ENCODE measurements at regions not wholly inside any gene's neighbourhood (a gene's known extent, or its start where the extent isn't known, plus 50 kb on each side); places are given as distances from the start of the nearest gene placed in this dataset.
"Not testable (repeated sequence)": the region's sequence is repeated elsewhere in the genome, so short reads cannot be mapped to it uniquely, and the experiment has no call there.

DNA sequence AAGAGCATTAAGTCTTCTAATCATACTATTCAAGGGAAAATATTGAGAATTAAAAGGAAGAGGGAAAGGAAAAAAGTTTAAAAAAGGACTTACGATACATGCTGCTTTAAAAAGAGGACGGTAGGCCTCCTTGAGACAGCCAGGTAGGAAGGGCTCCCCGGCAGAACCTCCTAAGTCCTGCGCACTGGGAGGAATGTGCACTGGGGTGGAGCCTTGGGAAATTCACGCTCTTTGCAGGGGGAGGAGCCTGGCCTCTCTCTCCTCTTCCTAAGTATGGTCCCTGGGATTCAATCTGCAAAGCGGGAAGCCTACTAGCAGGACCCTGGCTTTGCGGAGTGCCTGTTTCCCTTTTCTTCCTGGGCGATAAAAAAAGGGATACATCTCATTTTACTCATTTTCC lies 553.0 kb downstream of the RPS29 start:
- H3K9me3 ChIP-seq (ENCODE audit: control insufficient read depth, insufficient read depth, low read length), result peaks cover 4% of the 10 kb centered on the region; the same call in 1 of the 2 replicates
- POLR2A ChIA-PET, result no interaction called here
- no peak for DNase-seq (ENCODE audit: low read depth, low spot score)
- no peaks in the 10 kb centered on the region for H3K27me3 ChIP-seq (ENCODE audit: control insufficient read depth, insufficient read depth, low read length)
- CTCF ChIA-PET, result no interaction called here
- H3K4me3 ChIP-seq (ENCODE audit: low read depth, low read length), result no peak overlapping the region
- H3K27ac ChIP-seq (ENCODE audit: low read depth, low read length), result no peak overlapping the region
- no peak for TF ChIP-seq CTCF (IDR thresholded peaks at IDR 0.05; ENCODE audit: low read depth, low read length)

DNA sequence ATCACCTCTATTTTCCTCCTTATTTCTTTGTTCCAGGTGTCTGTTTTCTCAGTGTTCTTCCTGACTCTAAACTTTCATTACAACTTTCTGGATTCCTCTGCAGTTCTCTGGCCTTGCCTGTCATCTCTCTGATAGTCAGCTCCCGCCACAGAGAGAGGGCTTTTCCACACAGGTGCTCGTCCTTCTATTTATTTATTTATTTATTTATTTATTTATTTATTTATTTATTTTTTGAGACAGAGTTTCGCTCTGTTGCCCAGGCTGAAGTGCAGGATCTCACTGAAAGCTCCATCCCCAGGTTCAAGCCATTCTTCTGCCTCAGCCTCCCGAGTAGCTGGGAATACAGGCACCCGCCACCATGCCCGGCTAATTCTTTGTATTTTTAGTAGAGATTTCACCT lies 554.5 kb downstream of the RPS29 start:
- H3K9me3 ChIP-seq (ENCODE audit: control insufficient read depth, insufficient read depth, low read length), result peaks cover 11% of the 10 kb centered on the region; the same call in 1 of the 2 replicates
- H3K27ac ChIP-seq (ENCODE audit: low read depth, low read length); DNase-seq (ENCODE audit: low read depth, low spot score); H3K27me3 ChIP-seq (ENCODE audit: control insufficient read depth, insufficient read depth, low read length); H3K4me3 ChIP-seq (ENCODE audit: low read depth, low read length); CTCF ChIA-PET; POLR2A ChIA-PET: not testable (repeated sequence)

GRCh38 chr14:49019467-49020115 lies 566.6 kb downstream of the RPS29 start:
- no peak for DNase-seq (ENCODE audit: low read depth, low spot score)
- ChIA-PET POLR2A (no interaction called here), CTCF (no interaction called here)
- peaks cover 4% of the 10 kb centered on the region; the same call in 1 of the 2 replicates for H3K9me3 ChIP-seq (ENCODE audit: control insufficient read depth, insufficient read depth, low read length)
- no peaks in the 10 kb centered on the region for H3K27me3 ChIP-seq (ENCODE audit: control insufficient read depth, insufficient read depth, low read length)
- TF ChIP-seq CTCF (IDR thresholded peaks at IDR 0.05; ENCODE audit: low read depth, low read length), result no peak
- no peak overlapping the region for H3K27ac ChIP-seq (ENCODE audit: low read depth, low read length)
- H3K4me3 ChIP-seq (ENCODE audit: low read depth, low read length), result no peak overlapping the region

DNA sequence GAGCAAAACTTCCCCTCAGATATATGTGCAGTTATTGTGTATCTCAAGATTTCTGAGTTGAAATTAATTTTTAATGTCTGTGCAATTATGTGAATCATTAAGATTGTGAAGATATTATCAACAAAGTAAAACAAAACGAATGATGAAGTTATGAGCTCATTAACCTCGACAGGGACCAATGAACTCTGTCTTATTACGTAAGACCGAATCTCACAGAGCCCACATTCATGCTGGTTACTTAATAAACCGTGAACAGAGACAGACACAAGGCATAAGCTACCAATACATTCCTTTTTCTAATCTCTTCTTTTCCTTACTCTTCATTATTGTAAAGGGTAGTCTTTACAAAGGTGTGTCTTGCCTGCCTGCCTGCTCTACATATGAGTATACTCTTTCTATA lies 568.7 kb downstream of the RPS29 start:
- POLR2A ChIA-PET, result no interaction called here

GRCh38 chr14:49016381-49016780 lies 569.8 kb downstream of the RPS29 start:
- Histone ChIP-seq H3K27me3 (ENCODE audit: control insufficient read depth, insufficient read depth, low read length) (no peaks in the 10 kb centered on the region), H3K27ac (ENCODE audit: low read depth, low read length) (no peak overlapping the region), H3K9me3 (ENCODE audit: control insufficient read depth, insufficient read depth, low read length) (peaks cover 4% of the 10 kb centered on the region; the same call in 1 of the 2 replicates), H3K4me3 (ENCODE audit: low read depth, low read length) (no peak overlapping the region)
- POLR2A ChIA-PET, result no interaction called here
- no peak for DNase-seq (ENCODE audit: low read depth, low spot score)
- TF ChIP-seq CTCF (IDR thresholded peaks at IDR 0.05; ENCODE audit: low read depth, low read length), result no peak
- CTCF ChIA-PET, result no interaction called here

More for the DNA sequence above, 568.7 kb downstream of the RPS29 start:
- H3K9me3 ChIP-seq (ENCODE audit: control insufficient read depth, insufficient read depth, low read length), result peaks cover 4% of the 10 kb centered on the region; the same call in 1 of the 2 replicates
- no peak for TF ChIP-seq CTCF (IDR thresholded peaks at IDR 0.05; ENCODE audit: low read depth, low read length)
- H3K27me3 ChIP-seq (ENCODE audit: control insufficient read depth, insufficient read depth, low read length), result no peaks in the 10 kb centered on the region
- no peak overlapping the region for H3K27ac ChIP-seq (ENCODE audit: low read depth, low read length)
- no peak for DNase-seq (ENCODE audit: low read depth, low spot score)
- no peak overlapping the region for H3K4me3 ChIP-seq (ENCODE audit: low read depth, low read length)
- CTCF ChIA-PET, result no interaction called here

Measured in AG04450 (cell line).